GM12864 (cell line): ENCODE measurements at regions not wholly inside any gene's neighbourhood (a gene's known extent, or its start where the extent isn't known, plus 50 kb on each side); places are given as distances from the start of the nearest gene placed in this dataset.

Source experiments
- DNase-seq: peaks from one replicate; pipeline ENCODE4 v3.0.0-alpha.2; 2011; ENCODE audit warnings: low read depth
- H3K4me3 ChIP-seq: 2 replicates; pipeline ENCODE4 v1.5.1; 2011; ENCODE audit warnings: mild to moderate bottlenecking, low read depth, low read length, control low read depth
- CTCF ChIP-seq: IDR thresholded peaks from 2 replicates; pipeline ENCODE4 v1.5.1; 2011; ENCODE audit warnings: low read depth, mild to moderate bottlenecking, moderate library complexity, low read length, control low read depth, inconsistent platforms; ENCODE audit errors: missing control alignments

DNA sequence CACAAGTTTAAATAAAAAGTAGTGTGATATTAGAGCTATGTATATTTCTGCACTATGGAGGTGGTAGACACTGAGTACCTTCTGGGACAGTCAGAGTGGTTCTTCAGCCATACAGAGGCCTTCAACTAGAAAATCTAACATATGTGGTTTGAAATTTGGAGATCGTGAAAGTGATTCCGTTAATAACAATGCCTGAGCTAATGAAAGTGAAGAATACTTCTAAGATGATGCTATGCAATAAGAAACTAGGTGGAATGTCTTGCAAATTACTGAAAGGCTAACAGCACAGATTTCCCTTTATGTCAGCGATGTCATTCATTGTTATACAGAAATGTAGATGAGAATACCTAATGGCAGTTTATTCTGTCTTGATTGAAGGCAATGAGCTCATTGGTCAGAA is 1984.7 kb upstream of the RAG2 start:
- H3K4me3 ChIP-seq = no peak overlapping the region
- TF ChIP-seq CTCF = no peak
- no peak for DNase-seq

DNA sequence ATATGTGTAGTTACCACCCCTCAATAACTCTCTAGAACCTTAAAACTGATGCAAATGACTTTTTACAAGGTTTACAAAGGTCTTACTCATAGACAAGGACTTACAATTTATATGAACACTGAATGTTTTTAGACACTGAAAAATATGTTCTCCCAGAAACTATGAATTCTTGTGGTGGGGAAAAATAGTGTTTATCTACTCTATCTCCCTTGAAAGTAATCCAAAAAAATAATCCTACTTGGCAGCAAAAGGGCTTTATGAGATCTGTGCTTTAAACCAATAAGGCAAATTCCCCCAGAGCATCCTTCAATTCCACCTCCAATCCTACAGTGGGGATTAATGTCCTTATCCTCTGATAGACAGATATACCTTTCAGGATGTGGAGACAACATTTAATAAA is 1984.1 kb upstream of the RAG2 start:
- TF ChIP-seq CTCF = no peak

GRCh38 chr11:38577769-38578168 is 1979.7 kb upstream of the RAG2 start:
- DNase-seq = no peak
- H3K4me3 ChIP-seq = no peak overlapping the region
- no peak for TF ChIP-seq CTCF

More for the DNA sequence above, 1984.1 kb upstream of the RAG2 start:
- no peak overlapping the region for H3K4me3 ChIP-seq
- DNase-seq = no peak

DNA sequence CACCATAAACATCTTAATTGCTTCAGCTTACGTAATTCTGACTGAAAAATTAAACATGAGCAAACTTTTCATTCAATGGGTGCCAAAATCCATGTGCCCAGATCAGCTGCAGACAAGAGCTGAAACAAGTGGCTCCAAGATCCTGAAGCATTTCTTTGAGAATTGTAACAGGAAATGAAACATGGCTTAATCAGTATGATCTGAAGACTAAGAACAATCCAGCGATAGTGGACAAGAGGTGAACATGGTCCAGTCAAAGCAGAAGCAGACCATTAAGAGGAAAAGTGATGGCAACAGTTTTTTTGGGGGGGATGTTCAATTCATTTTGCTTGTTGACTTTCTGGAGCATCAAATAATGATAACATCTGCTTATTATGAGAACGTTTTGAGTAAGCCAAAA is 1964.5 kb upstream of the RAG2 start:
- no peak for TF ChIP-seq CTCF
- DNase-seq = no peak

GRCh38 chr11:38553148-38553547 is 1955.1 kb upstream of the RAG2 start:
- DNase-seq = no peak
- no peak overlapping the region for H3K4me3 ChIP-seq
- no peak for TF ChIP-seq CTCF

More for the DNA sequence above, 1964.5 kb upstream of the RAG2 start:
- no peak overlapping the region for H3K4me3 ChIP-seq

- TF ChIP-seq CTCF = no peak
- no peak for DNase-seq
- no peak overlapping the region for H3K4me3 ChIP-seq
These were observed 1949.4 kb upstream of the RAG2 start for GRCh38 chr11:38547462-38547861.

GRCh38 chr11:38543986-38544385 is 1946.0 kb upstream of the RAG2 start:
- no peak for TF ChIP-seq CTCF
- no peak for DNase-seq

More at GRCh38 chr11:38543986-38544385, 1946.0 kb upstream of the RAG2 start:
- H3K4me3 ChIP-seq = no peak overlapping the region
